Naive thymus-derived CD4-positive, alpha-beta T cell (primary cell): ENCODE measurements at regions not wholly inside any gene's neighbourhood (a gene's known extent, or its start where the extent isn't known, plus 50 kb on each side); places are given as distances from the start of the nearest gene placed in this dataset.

ENCODE experiments used
- ATAC-seq: fragments of 150-1000 bp; cut with Tn5 transposase; 2 replicates; pipeline ENCODE4 v1.10.0; 2021; ENCODE audit warnings: mild to moderate bottlenecking, moderate library complexity
- CTCF ChIA-PET: fragments of 350-600 bp; sonication (Branson Sonifier 250); formaldehyde crosslinking; loops from one replicate; lab custom pipeline; 2021; ENCODE audit warnings: antibody characterized with exemption; lab: Charles Lee
- POLR2A ChIA-PET: fragments of 350-600 bp; sonication (Branson Sonifier 250); formaldehyde crosslinking; loops from one replicate; lab custom pipeline; 2021; ENCODE audit warnings: antibody characterized with exemption, inconsistent platforms; lab: Charles Lee
- DNase-seq, 9 donors: peaks; one replicate each; pipeline versions ENCODE4 v3.0.0 to v3.0.0-alpha.2; 2020 to 2022; ENCODE audit warnings: mixed read lengths in 1 of 9
- H3K27ac ChIP-seq: one replicate; pipeline ENCODE4 v1.7.0; 2013; ENCODE audit warnings: mild to moderate bottlenecking, low read depth, low read length, moderate library complexity
- H3K27me3 ChIP-seq, 2 donors: one replicate each; pipeline ENCODE4 v1.7.0; 2013; ENCODE audit warnings: low read length in 2 of 2, mild to moderate bottlenecking in 2 of 2, moderate library complexity in 2 of 2; ENCODE audit not compliant: control insufficient read depth in 2 of 2, insufficient read depth in 2 of 2
- H3K36me3 ChIP-seq, 3 experiments: 1 replicate in 2 of 3; 2 replicates in 1 of 3; pipeline ENCODE4 v1.7.0; 2013; ENCODE audit warnings: low read length in 3 of 3, mild to moderate bottlenecking in 3 of 3, moderate library complexity in 1 of 3; ENCODE audit not compliant: insufficient read depth in 3 of 3, control insufficient read depth in 2 of 3
- H3K4me1 ChIP-seq, 2 donors: one replicate each; pipeline ENCODE4 v1.7.0; 2013; ENCODE audit warnings: low read length in 2 of 2, mild to moderate bottlenecking in 2 of 2, moderate library complexity in 1 of 2; ENCODE audit not compliant: control insufficient read depth in 2 of 2, insufficient read depth in 2 of 2
- H3K4me3 ChIP-seq: 2 replicates; pipeline ENCODE4 v1.7.0; 2013; ENCODE audit warnings: mild to moderate bottlenecking, low read length
- H3K9me3 ChIP-seq, 3 experiments: 1 replicate in 2 of 3; 2 replicates in 1 of 3; pipeline ENCODE4 v1.7.0; 2013; ENCODE audit warnings: low read length in 3 of 3; ENCODE audit not compliant: control insufficient read depth in 2 of 3
- H3K27ac Mint-ChIP-seq, 9 donors: one replicate each; pipeline ENCODE4 v1.8.0; 2020 to 2022; ENCODE audit warnings: mixed read lengths in 9 of 9, mild to moderate bottlenecking in 8 of 9, moderate library complexity in 5 of 9, inconsistent platforms in 2 of 9
- H3K27me3 Mint-ChIP-seq, 5 donors: one replicate each; pipeline ENCODE4 v1.8.0; 2021 to 2022; ENCODE audit warnings: mixed read lengths in 5 of 5, mild to moderate bottlenecking in 1 of 5
- H3K36me3 Mint-ChIP-seq, 5 donors: one replicate each; pipeline ENCODE4 v1.8.0; 2020 to 2022; ENCODE audit warnings: mixed read lengths in 5 of 5, mild to moderate bottlenecking in 3 of 5, inconsistent platforms in 1 of 5
- H3K4me1 Mint-ChIP-seq, 7 donors: one replicate each; pipeline ENCODE4 v1.8.0; 2020 to 2022; ENCODE audit warnings: mixed read lengths in 7 of 7, mild to moderate bottlenecking in 3 of 7, inconsistent platforms in 1 of 7
- H3K4me3 Mint-ChIP-seq, 10 donors: one replicate each; pipeline ENCODE4 v1.8.0; 2020 to 2022; ENCODE audit warnings: mild to moderate bottlenecking in 10 of 10, mixed read lengths in 10 of 10, moderate library complexity in 6 of 10, inconsistent platforms in 2 of 10
- H3K9me3 Mint-ChIP-seq, 11 donors: one replicate each; pipeline ENCODE4 v1.8.0; 2020 to 2022; ENCODE audit warnings: mixed read lengths in 11 of 11, mild to moderate bottlenecking in 4 of 11, inconsistent platforms in 1 of 11, moderate library complexity in 1 of 11
- intact Hi-C, 2 donors: fragments of 100-400 bp; cut with micrococcal nuclease; formaldehyde crosslinking; loops; one replicate each; pipeline ENCODE4 v1.15.1; 2023

DNA sequence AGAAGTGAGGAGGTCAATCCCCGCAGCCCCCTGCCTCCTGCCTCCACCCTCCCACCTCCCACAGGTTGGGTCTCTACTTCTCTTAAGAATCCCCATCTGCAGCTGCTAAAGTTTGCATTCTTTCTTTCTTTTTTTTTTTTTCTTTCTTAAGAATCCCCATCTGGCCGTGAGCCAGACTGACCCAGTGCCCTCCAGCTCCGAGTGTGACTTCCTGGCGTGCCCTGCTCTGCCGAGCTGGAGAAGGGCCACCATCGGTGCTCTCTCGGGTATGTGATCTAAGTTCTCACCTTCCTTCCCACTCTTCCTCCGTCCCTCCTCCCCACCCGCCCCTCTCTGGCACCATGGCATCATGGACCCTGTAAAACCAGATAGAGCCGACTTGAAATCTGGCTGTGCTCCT lies 66.7 kb upstream of the LMO1 start:
- Mint-ChIP-seq H3K4me1 (peaks cover 0 to 4% (median 0%) of the 10 kb centered on the region in 7 donors), H3K9me3 (no peaks in the 10 kb centered on the region), H3K4me3 (peak overlapping the region in 1 of 10 donors; percentile 32), H3K27me3 (peaks cover 0 to 8% (median 4%) of the 10 kb centered on the region in 5 donors), H3K27ac (no peak overlapping the region), H3K36me3 (no peaks in the 10 kb centered on the region)
- H3K27ac ChIP-seq: no peak overlapping the region
- no peak overlapping the region for H3K4me3 ChIP-seq
- intact Hi-C loops: no loop called here
- no peaks in the 10 kb centered on the region for H3K9me3 ChIP-seq
- H3K4me1 ChIP-seq: no peaks in the 10 kb centered on the region
- ChIA-PET CTCF (no interaction called here), POLR2A (no interaction called here)
- no peak for ATAC-seq
- H3K27me3 ChIP-seq: no peaks in the 10 kb centered on the region
- no peak for DNase-seq
- H3K36me3 ChIP-seq: no peaks in the 10 kb centered on the region

DNA sequence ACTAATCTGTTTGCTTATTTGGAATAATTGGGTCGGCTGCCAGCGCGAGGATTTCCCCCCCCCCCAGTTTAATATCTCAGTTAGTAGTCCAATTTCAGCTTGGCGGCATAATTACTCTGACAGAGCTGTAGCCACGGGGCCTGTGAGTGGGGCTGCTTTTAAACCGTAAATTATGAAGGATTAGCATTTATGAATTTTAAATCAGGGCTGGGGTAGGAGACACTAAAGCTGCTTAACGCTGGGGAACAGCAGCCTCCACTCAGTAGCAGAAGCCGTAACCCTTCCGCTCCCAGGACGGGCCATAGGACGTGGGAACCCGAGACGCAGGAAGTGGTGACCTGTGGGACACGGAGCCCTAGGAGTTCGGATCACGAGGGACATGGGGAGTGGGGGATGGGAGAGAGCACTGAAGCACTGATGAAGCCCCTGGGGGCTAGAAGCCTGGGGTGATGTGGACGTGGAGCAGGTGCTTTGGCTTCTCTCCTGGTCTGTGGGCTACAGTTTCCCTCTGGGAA lies 66.2 kb upstream of the LMO1 start:
- H3K9me3 Mint-ChIP-seq: no peaks in the 10 kb centered on the region
- Histone ChIP-seq H3K9me3 (no peaks in the 10 kb centered on the region), H3K27me3 (no peaks in the 10 kb centered on the region), H3K4me3 (no peak overlapping the region), H3K4me1 (no peaks in the 10 kb centered on the region), H3K36me3 (no peaks in the 10 kb centered on the region), H3K27ac (no peak overlapping the region)
- H3K4me1 Mint-ChIP-seq: peaks cover 0 to 4% (median 0%) of the 10 kb centered on the region in 7 donors
- no peak for DNase-seq
- intact Hi-C loops: loop anchor here in 1 of 2 donors (5.0 kb wide), 1 partner anchor 627 kb away; no protein-coding TSS in a partner anchor
- H3K36me3 Mint-ChIP-seq: no peaks in the 10 kb centered on the region
- ATAC-seq: no peak
- H3K4me3 Mint-ChIP-seq: no peak overlapping the region
- ChIA-PET CTCF (no interaction called here), POLR2A (no interaction called here)
- H3K27ac Mint-ChIP-seq: no peak overlapping the region
- peaks cover 0 to 8% (median 4%) of the 10 kb centered on the region in 5 donors for H3K27me3 Mint-ChIP-seq

DNA sequence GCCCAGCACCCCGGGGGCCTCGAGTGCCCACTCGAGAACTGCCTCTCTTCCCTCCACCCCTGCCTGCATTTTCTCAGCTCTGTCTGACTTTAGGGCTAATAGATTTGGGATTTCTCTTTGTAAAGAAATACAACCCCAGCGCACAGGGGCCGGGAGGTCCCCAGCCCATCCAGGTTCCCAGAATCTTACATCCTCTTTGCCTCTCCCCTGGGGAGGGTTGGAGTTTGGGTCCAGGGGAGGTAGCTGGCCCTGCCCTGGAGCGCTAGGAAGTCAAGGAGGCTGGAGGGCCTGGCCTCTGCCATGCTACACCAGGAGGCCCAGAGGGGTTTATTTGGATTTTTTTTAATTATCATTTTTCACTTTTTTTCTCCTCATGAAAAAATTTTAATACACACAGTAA lies 65.7 kb upstream of the LMO1 start:
- no peaks in the 10 kb centered on the region for H3K9me3 ChIP-seq
- ChIA-PET POLR2A (no interaction called here), CTCF (no interaction called here)
- no peaks in the 10 kb centered on the region for H3K9me3 Mint-ChIP-seq
- no peak overlapping the region for H3K4me3 ChIP-seq
- DNase-seq: no peak
- H3K36me3 Mint-ChIP-seq: no peaks in the 10 kb centered on the region
- no peaks in the 10 kb centered on the region for H3K27me3 ChIP-seq
- H3K27ac ChIP-seq: no peak overlapping the region
- intact Hi-C loops: loop anchor here in 1 of 2 donors (5.0 kb wide), 1 partner anchor 628 kb away; no protein-coding TSS in a partner anchor
- peaks cover 0 to 8% (median 4%) of the 10 kb centered on the region in 5 donors for H3K27me3 Mint-ChIP-seq
- H3K27ac Mint-ChIP-seq: no peak overlapping the region
- H3K4me1 ChIP-seq: no peaks in the 10 kb centered on the region
- no peak overlapping the region for H3K4me3 Mint-ChIP-seq
- H3K36me3 ChIP-seq: no peaks in the 10 kb centered on the region
- no peak for ATAC-seq
- H3K4me1 Mint-ChIP-seq: peaks cover 0 to 4% (median 0%) of the 10 kb centered on the region in 7 donors

DNA sequence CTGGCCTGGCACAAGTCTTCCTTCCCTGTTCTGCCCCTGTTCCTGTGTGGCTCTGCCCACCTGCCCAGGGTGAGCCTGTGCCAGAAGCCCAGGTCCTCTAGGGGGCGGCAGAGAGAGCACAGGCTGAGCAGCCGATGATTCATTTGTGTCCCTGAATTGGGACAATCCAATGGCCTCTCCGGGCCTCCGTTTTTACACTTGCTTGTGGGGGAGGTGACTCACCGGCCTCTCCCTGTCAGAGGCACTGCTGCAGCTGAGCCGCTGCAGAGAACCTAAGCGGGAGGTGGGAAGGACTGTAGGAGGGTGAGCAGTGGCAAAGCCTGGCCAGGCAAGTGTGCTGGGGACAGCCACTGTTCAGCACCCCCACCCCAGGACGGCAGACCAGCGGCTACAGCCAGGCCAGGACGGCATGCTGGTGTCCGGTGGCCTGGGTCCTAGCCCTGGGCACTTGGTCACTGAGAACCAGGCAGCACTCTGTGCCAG lies 65.2 kb upstream of the LMO1 start:
- Mint-ChIP-seq H3K9me3 (no peaks in the 10 kb centered on the region), H3K4me3 (no peak overlapping the region), H3K27ac (no peak overlapping the region), H3K27me3 (peaks cover 0 to 8% (median 4%) of the 10 kb centered on the region in 5 donors), H3K4me1 (peaks cover 0 to 4% (median 0%) of the 10 kb centered on the region in 7 donors), H3K36me3 (no peaks in the 10 kb centered on the region)
- POLR2A ChIA-PET: no interaction called here
- Histone ChIP-seq H3K36me3 (no peaks in the 10 kb centered on the region), H3K4me1 (no peaks in the 10 kb centered on the region), H3K27ac (no peak overlapping the region), H3K27me3 (no peaks in the 10 kb centered on the region), H3K4me3 (no peak overlapping the region), H3K9me3 (no peaks in the 10 kb centered on the region)
- DNase-seq (peak in 7 of 9 donors; percentile 5 to 74 (median 17)), ATAC-seq (peak; percentile 78)
- CTCF ChIA-PET: interaction anchor here (1.1 kb wide), 1 partner anchor 10 kb away, joined by 3 read pairs; no protein-coding TSS in a partner anchor
- intact Hi-C loops: loop anchor here (1.0 to 5.0 kb wide), 2 partner anchors 239 to 628 kb away; no protein-coding TSS in a partner anchor

DNA sequence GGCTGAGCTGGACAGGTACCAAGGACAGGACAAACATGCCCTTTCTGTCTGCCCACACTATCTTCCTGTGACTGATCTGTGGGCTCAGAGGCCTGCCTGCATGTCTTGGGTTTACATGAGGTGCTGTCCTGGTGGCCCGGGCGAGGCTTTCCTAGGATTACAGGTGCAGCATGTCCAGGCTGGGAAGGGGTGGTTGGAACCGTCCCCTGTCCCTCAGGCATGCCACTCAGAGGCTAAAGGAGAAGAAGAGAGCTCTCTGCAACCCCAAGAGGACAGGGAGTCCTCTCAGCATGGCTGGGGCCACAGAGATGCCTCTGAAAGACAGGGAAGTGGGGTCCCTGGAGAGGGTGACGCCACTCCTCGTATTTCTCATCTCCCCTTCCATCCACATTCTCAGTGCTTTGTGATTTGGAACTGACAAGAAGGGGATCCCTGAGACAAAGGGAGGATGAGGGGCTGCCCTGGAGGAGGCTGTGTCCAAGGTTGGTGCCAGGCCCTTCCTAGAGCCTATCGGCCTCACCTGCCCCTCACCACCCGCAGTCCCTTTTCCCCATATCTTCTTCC lies 64.6 kb upstream of the LMO1 start:
- ChIA-PET POLR2A (no interaction called here), CTCF (interaction anchor here (1.1 kb wide), 1 partner anchor 9 kb away, joined by 3 read pairs; no protein-coding TSS in a partner anchor)
- Mint-ChIP-seq H3K9me3 (no peaks in the 10 kb centered on the region), H3K36me3 (no peaks in the 10 kb centered on the region), H3K4me3 (no peak overlapping the region), H3K27ac (no peak overlapping the region), H3K4me1 (peaks cover 0 to 4% (median 0%) of the 10 kb centered on the region in 7 donors), H3K27me3 (peaks cover 0 to 8% (median 4%) of the 10 kb centered on the region in 5 donors)
- H3K27me3 ChIP-seq: no peaks in the 10 kb centered on the region
- no peaks in the 10 kb centered on the region for H3K4me1 ChIP-seq
- no peak overlapping the region for H3K4me3 ChIP-seq
- H3K9me3 ChIP-seq: no peaks in the 10 kb centered on the region
- intact Hi-C loops: loop anchor here (1.0 to 5.0 kb wide), 2 partner anchors 240 to 629 kb away; no protein-coding TSS in a partner anchor
- no peak overlapping the region for H3K27ac ChIP-seq
- H3K36me3 ChIP-seq: no peaks in the 10 kb centered on the region
- no peak for ATAC-seq
- no peak for DNase-seq

DNA sequence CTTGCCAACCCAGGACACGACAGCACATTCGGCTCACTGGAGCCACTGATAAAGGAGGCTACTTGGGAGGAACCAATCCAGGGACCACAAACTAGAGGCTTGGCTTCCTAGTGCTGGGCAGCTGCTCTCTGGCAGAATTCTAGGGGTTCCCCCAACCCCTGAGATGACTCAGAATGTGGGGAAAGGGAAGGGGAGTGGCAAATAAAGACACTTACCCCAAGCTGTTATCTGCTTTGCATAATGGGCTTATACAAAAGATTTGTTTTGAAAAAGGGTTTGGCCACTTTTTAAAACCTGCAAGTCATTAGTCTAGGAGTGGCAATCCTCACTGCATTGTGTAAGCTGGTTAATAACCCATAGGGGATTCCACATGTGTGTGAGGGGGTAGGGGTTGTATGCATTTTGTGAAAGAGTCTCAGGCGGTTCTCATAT lies 64.1 kb upstream of the LMO1 start:
- no peak overlapping the region for H3K27ac ChIP-seq
- H3K9me3 ChIP-seq: no peaks in the 10 kb centered on the region
- no peaks in the 10 kb centered on the region for H3K27me3 ChIP-seq
- no peak overlapping the region for H3K27ac Mint-ChIP-seq
- peaks cover 0 to 4% (median 0%) of the 10 kb centered on the region in 7 donors for H3K4me1 Mint-ChIP-seq
- ATAC-seq: peak; percentile 67
- no peak overlapping the region for H3K4me3 ChIP-seq
- CTCF ChIA-PET: interaction anchor here (1.1 kb wide), 1 partner anchor 9 kb away, joined by 3 read pairs; no protein-coding TSS in a partner anchor
- no peaks in the 10 kb centered on the region for H3K36me3 ChIP-seq
- H3K4me3 Mint-ChIP-seq: no peak overlapping the region
- POLR2A ChIA-PET: no interaction called here
- no peak for DNase-seq
- H3K4me1 ChIP-seq: no peaks in the 10 kb centered on the region
- intact Hi-C loops: loop anchor here (1.0 to 5.0 kb wide), 2 partner anchors 241 to 630 kb away; no protein-coding TSS in a partner anchor
- H3K9me3 Mint-ChIP-seq: no peaks in the 10 kb centered on the region
- H3K27me3 Mint-ChIP-seq: peaks cover 0 to 8% (median 5%) of the 10 kb centered on the region in 5 donors
- H3K36me3 Mint-ChIP-seq: no peaks in the 10 kb centered on the region
